ENCODE measurements at regions not wholly inside any gene's neighbourhood (a gene's known extent, or its start where the extent isn't known, plus 50 kb on each side); places are given as distances from the start of the nearest gene placed in this dataset.
"Not testable (repeated sequence)": the region's sequence is repeated elsewhere in the genome, so short reads cannot be mapped to it uniquely, and the experiment has no call there.

GRCh38 chr3:40886660-40887425 is 312.5 kb upstream of the CTNNB1 start:
- intact Hi-C loops (cut with micrococcal nuclease) = no loop called here

- intact Hi-C loops (cut with micrococcal nuclease) = no loop called here
Observed at GRCh38 chr3:40891186-40891585, 308.1 kb upstream of the CTNNB1 start.

- intact Hi-C loops (cut with micrococcal nuclease) = no loop called here
Observed at GRCh38 chr3:40895109-40895508, 304.2 kb upstream of the CTNNB1 start.

GRCh38 chr3:40899286-40899712 is 300.0 kb upstream of the CTNNB1 start:
- intact Hi-C loops (cut with micrococcal nuclease) = no loop called here

- intact Hi-C loops (cut with micrococcal nuclease) = no loop called here
Observed at GRCh38 chr3:40901298-40901697, 298.0 kb upstream of the CTNNB1 start.

DNA sequence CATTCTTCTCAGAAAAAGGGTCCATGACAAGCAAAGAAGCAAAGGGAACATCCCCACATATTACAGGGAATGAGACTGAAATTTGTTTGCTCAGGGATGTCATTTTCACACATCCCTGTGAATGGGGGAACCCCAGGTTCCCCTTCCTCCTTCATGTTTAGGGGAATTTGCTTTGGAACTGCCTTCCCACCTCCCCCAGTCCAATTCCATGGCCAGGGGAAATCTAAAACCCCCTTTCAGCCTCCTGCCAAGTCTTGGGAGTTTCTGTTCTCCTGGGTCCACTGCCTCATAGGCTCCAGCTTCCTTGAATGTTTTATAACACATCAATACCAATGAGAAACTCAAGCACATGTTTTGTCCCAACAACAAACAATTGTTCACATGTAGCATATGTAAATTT is 297.5 kb upstream of the CTNNB1 start:
- intact Hi-C loops (cut with micrococcal nuclease) = no loop called here

DNA sequence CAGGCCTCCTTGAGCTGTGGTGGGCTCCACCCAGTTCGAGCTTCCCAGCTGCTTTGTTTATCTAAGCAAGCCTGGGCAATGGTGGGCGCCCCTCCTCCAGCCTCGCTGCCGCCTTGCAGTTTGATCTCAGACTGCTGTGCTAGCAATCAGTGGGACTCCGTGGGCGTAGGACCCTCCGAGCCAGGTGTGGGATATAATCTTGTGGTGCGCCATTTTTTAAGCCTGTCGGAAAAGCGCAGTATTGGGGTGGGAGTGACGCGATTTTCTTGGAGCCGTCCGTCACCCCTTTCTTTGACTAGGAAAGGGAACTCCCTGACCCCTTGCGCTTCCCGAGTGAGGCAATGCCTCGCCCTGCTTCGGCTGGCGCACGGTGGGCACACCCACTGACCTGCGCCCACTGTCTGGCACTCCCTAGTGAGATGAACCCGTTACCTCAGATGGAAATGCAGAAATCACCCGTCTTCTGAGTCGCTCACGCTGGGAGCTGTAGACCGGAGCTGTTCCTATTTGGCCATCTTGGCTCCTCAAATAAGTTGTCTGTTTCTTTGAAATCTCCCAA is 291.3 kb upstream of the CTNNB1 start:
- intact Hi-C loops (cut with micrococcal nuclease) = not testable (repeated sequence)

DNA sequence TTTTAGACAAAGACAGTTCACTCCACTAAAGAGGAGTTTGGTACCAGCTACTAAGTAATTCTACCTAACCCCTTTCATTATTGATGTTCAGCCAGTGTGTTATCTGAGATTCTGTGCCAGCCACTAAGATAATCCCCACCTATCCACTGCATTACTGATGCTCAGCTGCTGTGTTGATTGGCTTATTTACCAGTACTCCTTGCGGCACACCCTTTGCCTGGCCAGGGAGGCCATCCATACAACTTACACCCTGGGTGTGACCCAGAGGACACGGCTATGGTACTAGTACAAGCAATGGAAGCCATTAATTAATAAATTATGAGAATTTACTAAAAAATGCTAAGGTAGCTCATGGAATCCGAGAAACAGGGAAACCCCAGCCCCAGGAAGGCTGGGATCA is 290.7 kb upstream of the CTNNB1 start:
- intact Hi-C loops (cut with micrococcal nuclease) = no loop called here

GRCh38 chr3:40911264-40911663 is 288.0 kb upstream of the CTNNB1 start:
- intact Hi-C loops (cut with micrococcal nuclease) = no loop called here

DNA sequence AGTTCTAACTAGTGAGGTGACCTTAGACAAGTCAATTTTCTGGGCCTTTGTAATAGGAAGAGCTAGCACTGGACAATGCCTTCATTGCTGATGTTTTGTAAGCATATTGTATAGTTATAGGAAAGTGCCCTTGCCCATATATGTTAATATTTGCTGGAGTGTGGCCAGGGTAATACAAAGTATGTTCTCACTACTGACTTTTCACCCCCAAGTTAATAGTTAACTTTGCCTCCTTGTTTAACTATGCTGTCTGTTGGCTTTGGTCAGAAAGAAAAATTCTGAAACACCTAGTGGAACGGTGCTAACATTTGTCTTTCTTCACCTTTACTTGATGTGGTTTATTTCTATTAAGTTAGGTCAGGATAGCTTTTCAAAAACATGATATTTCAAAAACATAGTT is 287.4 kb upstream of the CTNNB1 start:
- intact Hi-C loops (cut with micrococcal nuclease) = no loop called here

DNA sequence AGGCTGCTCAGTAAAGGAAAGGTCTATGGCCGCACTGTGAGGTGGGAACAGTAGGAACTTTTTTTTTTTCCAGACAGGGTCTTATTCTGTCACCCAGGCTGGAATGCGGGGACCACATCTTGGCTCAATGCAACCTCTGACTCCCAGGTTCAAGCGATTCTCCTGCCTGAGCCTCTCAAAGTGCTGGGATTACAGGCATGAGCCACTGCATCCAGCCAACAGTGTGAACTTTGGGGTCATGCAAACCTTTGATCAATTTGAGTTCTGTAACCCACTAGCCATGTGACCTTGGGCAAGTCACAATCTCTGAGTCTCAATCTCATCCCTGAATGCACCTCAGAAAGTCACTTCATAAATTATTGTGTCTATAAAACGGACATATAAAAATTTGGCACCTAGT is 286.8 kb upstream of the CTNNB1 start:
- intact Hi-C loops (cut with micrococcal nuclease) = no loop called here

DNA sequence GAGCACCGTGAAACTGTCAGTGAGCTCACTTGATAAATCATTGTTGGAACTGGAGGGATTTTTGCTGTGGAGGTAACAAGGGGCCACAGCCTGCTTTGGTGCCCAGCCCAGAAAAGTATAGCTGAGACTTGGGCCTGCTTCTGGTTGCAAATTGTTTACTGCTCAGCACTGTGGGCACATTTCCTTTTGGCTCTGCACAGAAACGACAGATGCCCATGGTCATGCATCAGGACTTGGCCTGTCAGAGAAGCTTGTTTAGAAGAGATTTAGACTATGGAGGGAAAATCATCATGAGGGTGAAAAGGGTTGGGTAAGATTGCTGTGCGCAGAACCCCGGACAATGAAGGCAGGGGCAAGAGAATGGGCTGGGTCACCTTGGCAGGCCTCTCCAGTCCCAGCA is 286.1 kb upstream of the CTNNB1 start:
- intact Hi-C loops (cut with micrococcal nuclease) = no loop called here

DNA sequence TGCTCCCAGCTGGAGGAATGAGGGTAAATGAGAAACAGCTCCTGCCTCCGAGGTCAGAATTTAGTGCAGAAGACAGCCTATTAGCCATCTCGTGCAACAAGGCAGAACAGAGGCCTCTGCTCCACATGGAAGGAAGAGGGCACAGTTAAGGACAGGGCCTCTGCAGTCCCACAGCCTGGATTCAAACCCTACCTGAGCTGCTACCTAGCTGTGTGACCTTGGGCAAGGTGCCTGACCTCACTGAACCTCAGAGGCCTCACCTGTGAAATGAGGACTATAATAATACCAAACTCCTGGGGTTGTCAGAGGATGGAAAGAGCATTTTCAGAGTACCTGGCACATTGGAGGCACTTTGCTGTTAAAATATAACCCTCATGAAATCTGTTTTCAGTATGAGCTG is 285.7 kb upstream of the CTNNB1 start:
- intact Hi-C loops (cut with micrococcal nuclease) = no loop called here

DNA sequence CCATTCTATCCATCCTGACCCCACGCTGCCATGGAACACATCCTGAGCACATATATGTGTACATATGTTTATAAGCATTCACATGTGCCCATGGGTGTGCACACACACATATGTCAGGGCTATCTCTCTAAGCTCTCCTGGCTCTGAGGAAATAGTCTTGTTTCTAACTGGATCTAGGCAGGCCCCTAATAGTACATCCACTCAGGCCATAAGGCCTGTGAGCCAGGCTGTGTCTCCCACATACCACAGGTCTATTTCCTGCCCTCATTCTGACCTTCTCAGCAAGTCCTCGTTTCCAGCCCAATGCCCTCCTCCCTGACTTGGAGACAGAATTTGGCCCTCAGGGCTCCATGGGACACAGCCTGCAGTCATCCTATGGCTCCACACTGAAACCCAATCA is 284.8 kb upstream of the CTNNB1 start:
- intact Hi-C loops (cut with micrococcal nuclease) = no loop called here

- intact Hi-C loops (cut with micrococcal nuclease) = no loop called here
Observed at GRCh38 chr3:40915346-40915865, 283.9 kb upstream of the CTNNB1 start.

DNA sequence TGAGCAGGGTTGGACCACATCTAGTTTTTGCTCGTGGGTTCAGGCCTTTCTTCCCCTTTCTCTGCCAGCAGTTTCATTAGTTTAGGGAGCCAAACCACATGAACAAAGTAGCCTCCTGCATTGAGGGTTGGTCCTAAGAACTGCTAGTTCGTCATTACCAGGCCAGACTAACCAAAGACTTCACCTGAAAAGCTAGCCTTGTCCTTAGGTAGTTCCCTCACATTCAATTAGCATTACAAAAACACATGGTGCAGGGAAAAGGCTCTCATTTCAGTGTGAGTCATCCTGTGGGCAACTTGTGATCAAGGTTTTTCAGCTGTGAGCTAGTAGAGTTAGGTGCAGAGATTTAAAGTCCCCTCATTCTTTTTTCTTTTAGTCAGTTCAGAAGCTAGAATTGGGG is 279.3 kb upstream of the CTNNB1 start:
- intact Hi-C loops (cut with micrococcal nuclease) = no loop called here

GRCh38 chr3:40921251-40921650 is 278.1 kb upstream of the CTNNB1 start:
- intact Hi-C loops (cut with micrococcal nuclease) = no loop called here

DNA sequence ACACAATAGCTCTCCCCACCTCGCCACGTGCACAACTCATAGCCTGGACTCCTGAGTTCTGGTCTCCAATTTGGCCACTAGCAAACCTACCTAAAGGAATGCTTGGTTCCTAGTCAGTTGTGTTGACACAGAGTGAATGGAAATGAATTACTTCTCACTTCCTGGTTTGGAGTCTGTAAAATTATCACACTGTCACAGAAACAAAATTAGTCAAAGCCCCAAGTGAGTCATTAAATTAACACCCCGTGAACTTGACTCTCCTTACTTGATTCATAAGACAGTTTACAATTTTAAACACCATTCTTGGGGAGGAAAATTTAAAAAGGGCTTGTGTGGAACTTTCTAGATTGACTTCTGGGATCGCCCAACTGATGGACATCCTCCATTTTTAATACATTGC is 276.2 kb upstream of the CTNNB1 start:
- intact Hi-C loops (cut with micrococcal nuclease) = no loop called here

GRCh38 chr3:40923651-40924050 is 275.7 kb upstream of the CTNNB1 start:
- intact Hi-C loops (cut with micrococcal nuclease) = no loop called here

GRCh38 chr3:40924559-40925141 is 274.7 kb upstream of the CTNNB1 start:
- intact Hi-C loops (cut with micrococcal nuclease) = no loop called here

GRCh38 chr3:40925231-40925630 is 274.1 kb upstream of the CTNNB1 start:
- intact Hi-C loops (cut with micrococcal nuclease) = no loop called here

DNA sequence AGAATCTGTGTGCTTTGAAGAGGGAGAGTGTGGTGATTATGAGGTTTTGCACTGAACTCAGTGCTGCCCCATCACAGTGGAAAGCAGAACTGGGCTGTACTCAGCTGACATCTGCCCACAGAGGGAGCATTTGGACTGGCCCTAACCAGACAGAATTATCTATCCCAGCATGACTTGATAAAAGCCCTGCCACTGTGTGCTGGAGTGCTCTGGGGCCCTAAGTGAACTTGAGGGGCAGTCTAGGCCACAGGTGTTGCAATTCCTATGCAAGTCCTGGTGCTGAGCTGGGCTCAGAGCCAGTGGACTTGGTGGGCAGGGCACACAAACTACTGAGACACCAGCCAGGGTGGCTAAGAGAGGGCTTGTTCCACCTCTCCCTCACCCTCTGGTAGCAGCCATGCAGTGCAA is 269.2 kb upstream of the CTNNB1 start:
- intact Hi-C loops (cut with micrococcal nuclease) = no loop called here

DNA sequence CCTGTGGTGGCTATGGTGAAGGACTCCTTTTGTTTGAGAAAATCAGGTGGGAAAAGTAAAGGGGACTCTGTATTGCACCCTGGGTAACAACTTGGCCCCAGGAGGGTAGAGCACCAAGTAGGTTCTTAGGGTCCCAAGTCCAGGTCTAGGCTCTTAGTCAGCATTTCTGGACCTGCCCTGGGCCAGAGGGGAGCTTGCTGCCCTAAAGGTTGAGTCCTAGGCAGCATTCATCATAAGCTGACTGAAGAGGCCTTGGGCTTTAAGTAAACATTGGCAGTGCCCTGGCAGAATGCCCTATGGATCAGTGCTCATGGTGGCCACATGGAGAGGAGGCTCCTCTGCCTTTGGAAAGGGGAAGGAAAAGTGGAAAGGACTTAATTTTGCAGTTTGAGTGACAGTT is 268.5 kb upstream of the CTNNB1 start:
- intact Hi-C loops (cut with micrococcal nuclease) = no loop called here
